CD4-positive, alpha-beta T cell (primary cell): ENCODE measurements at regions not wholly inside any gene's neighbourhood (a gene's known extent, or its start where the extent isn't known, plus 50 kb on each side); places are given as distances from the start of the nearest gene placed in this dataset.

Experiments used
- ATAC-seq: fragments of 200-7000 bp; cut with Tn5 transposase; one replicate; pipeline ENCODE4 v1.10.0; 2022; ENCODE audit warnings: mild to moderate bottlenecking; ENCODE audit not compliant: poor library complexity
- CTCF ChIA-PET: fragments of 350-600 bp; sonication (Branson Sonifier 250); formaldehyde crosslinking; loops from one replicate; lab custom pipeline; 2021; ENCODE audit warnings: antibody characterized with exemption, inconsistent platforms; lab: Charles Lee
- POLR2A ChIA-PET: fragments of 350-600 bp; sonication (Branson Sonifier 250); formaldehyde crosslinking; loops from one replicate; lab custom pipeline; 2021; ENCODE audit warnings: antibody characterized with exemption, inconsistent platforms; lab: Charles Lee
- DNase-seq, 14 experiments: peaks; one replicate each; pipeline ENCODE4 v3.0.0-alpha.2; 2013 to 2020; ENCODE audit warnings: mixed read lengths in 2 of 14
- H3K27ac ChIP-seq, 2 donors: one replicate each; pipeline versions ENCODE4 v1.5.1 to v1.7.0; 2013; ENCODE audit warnings: low read length in 2 of 2, low read depth in 1 of 2, mild to moderate bottlenecking in 1 of 2
- H3K27me3 ChIP-seq, 2 experiments: 1 replicate in 1 of 2; 2 replicates in 1 of 2; pipeline versions ENCODE4 v1.6.1 to v1.7.0; 2013; ENCODE audit warnings: low read length in 2 of 2, control low read depth in 1 of 2, mild to moderate bottlenecking in 1 of 2, moderate library complexity in 1 of 2; ENCODE audit not compliant: insufficient read depth in 2 of 2, control insufficient read depth in 1 of 2
- H3K36me3 ChIP-seq: one replicate; pipeline ENCODE4 v1.6.1; 2013; ENCODE audit warnings: low read length, control low read depth; ENCODE audit not compliant: insufficient read depth
- H3K4me1 ChIP-seq: one replicate; pipeline ENCODE4 v1.6.1; 2013; ENCODE audit warnings: low read length, control low read depth; ENCODE audit not compliant: insufficient read depth
- H3K4me3 ChIP-seq: one replicate; pipeline ENCODE4 v1.5.1; 2013; ENCODE audit warnings: mild to moderate bottlenecking, low read length, moderate library complexity
- H3K9me3 ChIP-seq, 2 experiments: 1 replicate in 1 of 2; 2 replicates in 1 of 2; pipeline versions ENCODE4 v1.6.1 to v1.7.0; 2013; ENCODE audit warnings: low read length in 2 of 2, mild to moderate bottlenecking in 2 of 2, control low read depth in 1 of 2, moderate library complexity in 1 of 2; ENCODE audit not compliant: control insufficient read depth in 1 of 2, insufficient read depth in 1 of 2
- H3K27ac Mint-ChIP-seq: one replicate; pipeline ENCODE4 v1.8.0; 2020; ENCODE audit warnings: mixed read lengths
- H3K27me3 Mint-ChIP-seq: one replicate; pipeline ENCODE4 v1.8.0; 2021; ENCODE audit warnings: mixed read lengths
- H3K36me3 Mint-ChIP-seq: one replicate; pipeline ENCODE4 v1.8.0; 2021; ENCODE audit warnings: low read depth, mixed read lengths
- H3K4me1 Mint-ChIP-seq: one replicate; pipeline ENCODE4 v1.8.0; 2021; ENCODE audit warnings: low read depth, mixed read lengths
- H3K4me3 Mint-ChIP-seq: one replicate; pipeline ENCODE4 v1.8.0; 2020; ENCODE audit warnings: mild to moderate bottlenecking, mixed read lengths
- H3K9me3 Mint-ChIP-seq: one replicate; pipeline ENCODE4 v1.8.0; 2020; ENCODE audit warnings: mixed read lengths
- CTCF ChIP-seq: fragments of 200-600 bp; IDR thresholded peaks from one replicate; pipeline ENCODE4 v1.8.0; 2022; ENCODE audit warnings: antibody characterized with exemption, mild to moderate bottlenecking
- intact Hi-C, 2 experiments: fragments of 100-400 bp; cut with DNase I in 1 of 2; cut with micrococcal nuclease in 1 of 2; formaldehyde crosslinking; loops; one replicate each; pipeline versions ENCODE4 v1.15.1 to v1.9.0; 2023 to 2025; cut with DNase I, micrococcal nuclease

GRCh38 chr15:29570121-29570947 is 251.9 kb downstream of the TJP1 start:
- intact Hi-C loops = no loop called here
- Histone ChIP-seq H3K36me3 (no peaks in the 10 kb centered on the region), H3K4me3 (no peak overlapping the region), H3K9me3 (peaks cover 0 to 4% of the 10 kb centered on the region in 2 experiments), H3K27ac (no peak overlapping the region), H3K27me3 (peaks cover 30 to 61% of the 10 kb centered on the region in 2 experiments), H3K4me1 (peaks cover 2% of the 10 kb centered on the region)
- no peak for ATAC-seq
- Mint-ChIP-seq H3K4me3 (no peak overlapping the region), H3K27ac (no peak overlapping the region), H3K36me3 (no peaks in the 10 kb centered on the region), H3K27me3 (peaks cover 68% of the 10 kb centered on the region), H3K9me3 (no peaks in the 10 kb centered on the region), H3K4me1 (peaks cover 10% of the 10 kb centered on the region)
- TF ChIP-seq CTCF = no peak
- no peak for DNase-seq
- ChIA-PET CTCF (no interaction called here), POLR2A (no interaction called here)

- TF ChIP-seq CTCF = no peak
- peaks cover 2% of the 10 kb centered on the region for H3K4me1 ChIP-seq
- peaks cover 0 to 4% of the 10 kb centered on the region in 2 experiments for H3K9me3 ChIP-seq
- no peak overlapping the region for H3K27ac ChIP-seq
- H3K36me3 ChIP-seq = no peaks in the 10 kb centered on the region
- H3K9me3 Mint-ChIP-seq = no peaks in the 10 kb centered on the region
- peaks cover 10% of the 10 kb centered on the region for H3K4me1 Mint-ChIP-seq
- peaks cover 68% of the 10 kb centered on the region for H3K27me3 Mint-ChIP-seq
- DNase-seq (no peak), ATAC-seq (no peak)
- intact Hi-C loops = no loop called here
- no peaks in the 10 kb centered on the region for H3K36me3 Mint-ChIP-seq
- ChIA-PET CTCF (no interaction called here), POLR2A (no interaction called here)
- H3K4me3 Mint-ChIP-seq = peak overlapping the region; percentile 16
- H3K4me3 ChIP-seq = no peak overlapping the region
- no peak overlapping the region for H3K27ac Mint-ChIP-seq
- peaks cover 30 to 61% of the 10 kb centered on the region in 2 experiments for H3K27me3 ChIP-seq
Observed at GRCh38 chr15:29569533-29570092, 252.7 kb downstream of the TJP1 start.

GRCh38 chr15:29568840-29569532 is 253.3 kb downstream of the TJP1 start:
- Mint-ChIP-seq H3K9me3 (no peaks in the 10 kb centered on the region), H3K27ac (no peak overlapping the region), H3K27me3 (peaks cover 68% of the 10 kb centered on the region), H3K4me1 (peaks cover 10% of the 10 kb centered on the region), H3K36me3 (no peaks in the 10 kb centered on the region), H3K4me3 (peak overlapping the region; percentile 16)
- ChIA-PET CTCF (no interaction called here), POLR2A (no interaction called here)
- H3K27ac ChIP-seq = no peak overlapping the region
- peaks cover 30 to 57% of the 10 kb centered on the region in 2 experiments for H3K27me3 ChIP-seq
- H3K36me3 ChIP-seq = no peaks in the 10 kb centered on the region
- no peak for TF ChIP-seq CTCF
- intact Hi-C loops = no loop called here
- no peak overlapping the region for H3K4me3 ChIP-seq
- no peak for DNase-seq
- peaks cover 2% of the 10 kb centered on the region for H3K4me1 ChIP-seq
- ATAC-seq = no peak
- peaks cover 0 to 4% of the 10 kb centered on the region in 2 experiments for H3K9me3 ChIP-seq
